Neural cell (in vitro differentiated cells): ENCODE measurements at regions not wholly inside any gene's neighbourhood (a gene's known extent, or its start where the extent isn't known, plus 50 kb on each side); places are given as distances from the start of the nearest gene placed in this dataset.

Source experiments
- H2AFZ ChIP-seq: fragments of 200-600, 300-800 bp; sonication (generic), shearing (Covaris generic); 2 replicates; pipeline ENCODE4 v1.6.0; 2014; ENCODE audit warnings: low read depth, mild to moderate bottlenecking, antibody characterized with exemption, low read length, moderate library complexity
- H3F3A ChIP-seq: fragments of 200-600 bp; shearing (Covaris generic); 2 replicates; pipeline ENCODE4 v1.6.1; 2016; ENCODE audit warnings: mild to moderate bottlenecking, moderate library complexity, mixed read lengths, antibody characterized with exemption, low read length; ENCODE audit not compliant: insufficient read depth, poor library complexity, severe bottlenecking
- H3K27ac ChIP-seq: fragments of 200-600, 300-800 bp; sonication (generic), shearing (Covaris generic); 2 replicates; pipeline ENCODE4 v1.5.1; 2014; ENCODE audit warnings: mild to moderate bottlenecking, low read length, moderate library complexity
- H3K27me3 ChIP-seq: fragments of 300-800, 200-600 bp; sonication (generic), shearing (Covaris generic); 2 replicates; pipeline ENCODE4 v1.6.0; 2014; ENCODE audit warnings: mild to moderate bottlenecking, low read depth, low read length, moderate library complexity; ENCODE audit not compliant: insufficient read depth
- H3K36me3 ChIP-seq: fragments of 300-800, 200-600 bp; sonication (generic), shearing (Covaris generic); 2 replicates; pipeline ENCODE4 v1.5.1; 2014; ENCODE audit warnings: mild to moderate bottlenecking, antibody characterized with exemption, low read length, moderate library complexity; ENCODE audit not compliant: insufficient read depth
- H3K4me2 ChIP-seq: fragments of 300-800, 200-600 bp; sonication (generic), shearing (Covaris generic); 2 replicates; pipeline ENCODE4 v1.6.0; 2014; ENCODE audit warnings: mild to moderate bottlenecking, low read length
- H3K4me3 ChIP-seq: fragments of 300-800, 200-600 bp; sonication (generic), shearing (Covaris generic); 2 replicates; pipeline ENCODE4 v1.5.1; 2014; ENCODE audit warnings: mild to moderate bottlenecking, low read length, moderate library complexity
- H3K79me2 ChIP-seq: fragments of 200-600 bp; shearing (Covaris generic); replicated peaks from 2 replicates; pipeline ENCODE4 v1.6.0; 2014; ENCODE audit warnings: mild to moderate bottlenecking, low read length, moderate library complexity; ENCODE audit not compliant: insufficient read depth
- H3K9ac ChIP-seq: fragments of 300-800, 200-600 bp; sonication (generic), shearing (Covaris generic); 2 replicates; pipeline ENCODE4 v1.6.1; 2016; ENCODE audit warnings: mild to moderate bottlenecking, low read length, mixed read lengths
- H3K9me2 ChIP-seq: fragments of 200-600 bp; shearing (Covaris generic); 2 replicates; pipeline ENCODE4 v1.6.1; 2016; ENCODE audit warnings: mild to moderate bottlenecking, low read length, mixed read lengths; ENCODE audit not compliant: insufficient read depth
- H3K9me3 ChIP-seq: fragments of 200-600, 300-800 bp; sonication (generic), shearing (Covaris generic); 2 replicates; pipeline ENCODE4 v1.6.1; 2016; ENCODE audit warnings: mild to moderate bottlenecking, mixed run types, low read length, moderate library complexity, mixed read lengths
- H4K20me1 ChIP-seq: fragments of 200-600 bp; shearing (Covaris generic); 2 replicates; pipeline ENCODE4 v1.6.1; 2016; ENCODE audit warnings: mild to moderate bottlenecking, mixed run types; ENCODE audit not compliant: insufficient read depth
- EP300 ChIP-seq: fragments of 450-650 bp; conservative IDR thresholded peaks from 2 replicates; pipeline ENCODE4 v1.6.1; 2014; ENCODE audit warnings: antibody characterized with exemption, mild to moderate bottlenecking, moderate library complexity; ENCODE audit not compliant: poor library complexity, severe bottlenecking
- EZH2 ChIP-seq: fragments of 200-600, 300-800 bp; shearing (Covaris generic), sonication (generic); IDR thresholded peaks from 2 replicates; pipeline ENCODE4 v1.6.1; 2014; ENCODE audit warnings: antibody characterized with exemption, low read length, borderline replicate concordance, mild to moderate bottlenecking; ENCODE audit not compliant: insufficient read depth, poor library complexity, severe bottlenecking
- MXI1 ChIP-seq: fragments of 450-650 bp; conservative IDR thresholded peaks from 2 replicates; pipeline ENCODE4 v1.6.1; 2014; ENCODE audit warnings: antibody characterized with exemption, mild to moderate bottlenecking; ENCODE audit not compliant: poor library complexity, severe bottlenecking
- POLR2AphosphoS5 ChIP-seq: IDR thresholded peaks from 2 replicates; pipeline ENCODE4 v1.6.1; 2012
- RAD21 ChIP-seq: fragments of 450-650 bp; conservative IDR thresholded peaks from 2 replicates; pipeline ENCODE4 v1.6.1; 2014; ENCODE audit warnings: antibody characterized with exemption, mild to moderate bottlenecking, moderate library complexity
- REST ChIP-seq: IDR thresholded peaks from 2 replicates; pipeline ENCODE4 v1.6.1; 2012; ENCODE audit warnings: borderline replicate concordance
- SMC3 ChIP-seq: fragments of 450-650 bp; conservative IDR thresholded peaks from 2 replicates; pipeline ENCODE4 v1.6.1; 2014; ENCODE audit warnings: antibody characterized with exemption, mild to moderate bottlenecking, moderate library complexity; ENCODE audit not compliant: poor library complexity
- TAF1 ChIP-seq: IDR thresholded peaks from 2 replicates; pipeline ENCODE4 v1.6.1; 2012; ENCODE audit warnings: low read depth
- TF ChIP-seq, protein P1 (sequence below): fragments of 450-650 bp; IDR thresholded peaks from 2 replicates; pipeline ENCODE4 v1.5.1; 2014; ENCODE audit warnings: antibody characterized with exemption, mild to moderate bottlenecking, moderate library complexity; ENCODE audit not compliant: poor library complexity, severe bottlenecking

DNA sequence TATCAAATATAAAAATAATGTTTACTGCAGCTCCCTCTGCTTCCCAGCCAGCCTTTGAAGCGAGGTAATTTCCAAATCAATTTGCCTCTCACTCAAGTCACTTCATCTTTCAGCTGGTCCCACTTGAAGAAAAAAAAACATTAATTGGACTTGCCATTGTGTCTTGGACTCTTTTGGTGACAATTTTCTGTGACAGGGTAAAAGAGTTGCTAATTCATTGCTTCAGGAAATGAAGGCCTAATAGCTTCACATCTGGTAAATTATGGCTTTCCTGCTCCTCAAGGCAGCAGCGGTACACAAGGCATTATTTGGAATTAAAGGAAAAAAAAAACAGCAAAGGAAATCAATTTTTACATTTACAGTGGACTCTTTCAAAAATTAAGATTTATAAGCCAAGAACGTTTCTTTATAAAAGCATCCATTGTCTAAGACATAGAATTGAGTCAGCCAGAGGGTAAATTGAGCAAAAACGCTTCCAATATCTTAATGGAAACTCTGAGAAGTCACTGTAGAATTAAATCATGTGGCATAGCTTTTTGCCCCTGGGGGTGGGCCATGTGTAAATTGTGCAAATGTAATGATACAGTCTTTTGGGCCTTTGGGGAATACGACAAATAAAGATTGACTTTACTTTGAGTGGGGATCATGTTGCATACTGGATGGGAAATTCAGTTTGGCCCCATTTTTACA lies 102.5 kb downstream of the LYPLAL1 start:
- Histone ChIP-seq H4K20me1 (no peaks in the 10 kb centered on the region), H3K79me2 (no peaks in the 10 kb centered on the region), H3K36me3 (no peaks in the 10 kb centered on the region), H3K9ac (no peak overlapping the region), H3K9me2 (no peaks in the 10 kb centered on the region), H3K4me3 (peak overlapping the region; percentile 5), H2AFZ (no peak overlapping the region), H3K4me2 (no peak overlapping the region), H3K27me3 (no peaks in the 10 kb centered on the region), H3F3A (no peaks in the 10 kb centered on the region), H3K9me3 (no peaks in the 10 kb centered on the region), H3K27ac (peak overlapping the region; percentile 52)
- no peak for TF ChIP-seq TAF1
- TF ChIP-seq POLR2AphosphoS5, result peak; percentile 55
- peak; percentile 85 for TF ChIP-seq EP300

DNA sequence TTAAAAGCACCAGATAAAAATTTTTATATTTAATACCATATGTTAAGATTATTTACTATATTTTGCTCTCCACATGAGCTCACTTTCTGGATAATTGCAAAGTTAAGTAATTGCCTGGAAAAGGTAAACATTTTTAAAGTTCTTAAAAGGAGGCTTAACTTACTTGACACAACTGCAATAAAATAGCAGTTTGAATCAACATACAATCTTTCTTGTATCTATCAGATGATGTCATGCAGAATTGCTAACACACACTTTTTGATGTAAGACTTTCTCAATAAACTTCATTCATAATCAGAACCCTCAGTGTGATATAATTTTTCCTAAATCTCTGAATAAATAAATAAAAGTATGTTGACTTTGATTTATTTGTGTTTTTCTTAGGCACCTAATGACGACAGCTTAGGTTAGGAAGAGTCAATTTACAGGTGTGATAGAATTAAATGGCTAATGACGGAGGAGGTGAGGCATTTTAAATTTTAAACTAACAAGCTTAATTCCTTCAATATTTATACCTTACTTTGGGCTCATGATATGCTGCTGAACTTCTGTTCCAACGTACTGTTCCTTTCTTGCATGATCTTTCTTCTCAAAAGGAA lies 99.5 kb downstream of the LYPLAL1 start:
- Histone ChIP-seq H3K4me3 (no peak overlapping the region), H3K9me3 (no peaks in the 10 kb centered on the region), H3K4me2 (no peak overlapping the region), H2AFZ (no peak overlapping the region), H3F3A (no peaks in the 10 kb centered on the region), H4K20me1 (no peaks in the 10 kb centered on the region), H3K79me2 (no peaks in the 10 kb centered on the region), H3K27me3 (no peaks in the 10 kb centered on the region), H3K9ac (no peak overlapping the region), H3K9me2 (no peaks in the 10 kb centered on the region), H3K27ac (no peak overlapping the region), H3K36me3 (no peaks in the 10 kb centered on the region)
- TF ChIP-seq MXI1 (no peak), TAF1 (no peak), EZH2 (no peak), RAD21 (no peak), EP300 (no peak), REST (no peak), POLR2AphosphoS5 (no peak), SMC3 (no peak)
- TF ChIP-seq, protein P1, sequence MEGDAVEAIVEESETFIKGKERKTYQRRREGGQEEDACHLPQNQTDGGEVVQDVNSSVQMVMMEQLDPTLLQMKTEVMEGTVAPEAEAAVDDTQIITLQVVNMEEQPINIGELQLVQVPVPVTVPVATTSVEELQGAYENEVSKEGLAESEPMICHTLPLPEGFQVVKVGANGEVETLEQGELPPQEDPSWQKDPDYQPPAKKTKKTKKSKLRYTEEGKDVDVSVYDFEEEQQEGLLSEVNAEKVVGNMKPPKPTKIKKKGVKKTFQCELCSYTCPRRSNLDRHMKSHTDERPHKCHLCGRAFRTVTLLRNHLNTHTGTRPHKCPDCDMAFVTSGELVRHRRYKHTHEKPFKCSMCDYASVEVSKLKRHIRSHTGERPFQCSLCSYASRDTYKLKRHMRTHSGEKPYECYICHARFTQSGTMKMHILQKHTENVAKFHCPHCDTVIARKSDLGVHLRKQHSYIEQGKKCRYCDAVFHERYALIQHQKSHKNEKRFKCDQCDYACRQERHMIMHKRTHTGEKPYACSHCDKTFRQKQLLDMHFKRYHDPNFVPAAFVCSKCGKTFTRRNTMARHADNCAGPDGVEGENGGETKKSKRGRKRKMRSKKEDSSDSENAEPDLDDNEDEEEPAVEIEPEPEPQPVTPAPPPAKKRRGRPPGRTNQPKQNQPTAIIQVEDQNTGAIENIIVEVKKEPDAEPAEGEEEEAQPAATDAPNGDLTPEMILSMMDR, result no peak
